SK-N-SH (cell line): ENCODE measurements at regions not wholly inside any gene's neighbourhood (a gene's known extent, or its start where the extent isn't known, plus 50 kb on each side); places are given as distances from the start of the nearest gene placed in this dataset.

Experiments
- CTCF ChIA-PET: fragments of 300-600, 350-600 bp; formaldehyde crosslinking; extraction: SDS; loops from one replicate; lab custom pipeline; 2021; lab: Yijun Ruan, JAX
- POLR2A ChIA-PET: fragments of 350-600 bp; sonication (Branson Sonifier 250); formaldehyde crosslinking; extraction: SDS; loops from one replicate; lab custom pipeline; 2020; ENCODE audit warnings: antibody characterized with exemption, inconsistent platforms; lab: Yijun Ruan, JAX
- DNase-seq: peaks from one replicate; pipeline ENCODE4 v3.0.0; 2012
- H2AFZ ChIP-seq: fragments of 200-600 bp; sonication (generic); 2 replicates; pipeline ENCODE4 v1.8.1; 2016; ENCODE audit warnings: antibody characterized with exemption, mild to moderate bottlenecking, low read depth
- H3F3A ChIP-seq: fragments of 200-600 bp; sonication (generic); replicated peaks from 2 replicates; pipeline ENCODE3; 2016; ENCODE audit warnings: antibody characterized with exemption, mild to moderate bottlenecking; ENCODE audit not compliant: insufficient read depth
- H3K27ac ChIP-seq, 2 experiments: fragments of 200-500 bp in 1 of 2; fragments of 200-600 bp in 1 of 2; sonication (Bioruptor generic) in 1 of 2; sonication (generic), shearing (Covaris generic) in 1 of 2; 2 replicates each; pipeline versions ENCODE4 v1.5.1 to v1.6.1; 2014 to 2016; ENCODE audit warnings: low read depth in 2 of 2, inconsistent platforms in 1 of 2, low read length in 1 of 2, mild to moderate bottlenecking in 1 of 2, mixed read lengths in 1 of 2
- H3K27me3 ChIP-seq: fragments of 200-600 bp; sonication (generic), shearing (Covaris generic); 2 replicates; pipeline ENCODE4 v1.6.1; 2016; ENCODE audit warnings: mixed run types; ENCODE audit not compliant: insufficient read depth
- H3K36me3 ChIP-seq, 2 experiments: fragments of 200-500 bp in 1 of 2; fragments of 200-600 bp in 1 of 2; sonication (Bioruptor generic) in 1 of 2; sonication (generic) in 1 of 2; replicated peaks in 1 of 2; 2 replicates each; pipeline versions ENCODE3 to v1.5.1; 2014 to 2016; ENCODE audit warnings: low read length in 1 of 2, mild to moderate bottlenecking in 1 of 2; ENCODE audit not compliant: insufficient read depth in 2 of 2, control insufficient read depth in 1 of 2
- H3K4me1 ChIP-seq, 2 experiments: fragments of 200-500 bp in 1 of 2; fragments of 200-600 bp in 1 of 2; sonication (Bioruptor generic) in 1 of 2; sonication (generic), shearing (Covaris generic) in 1 of 2; 2 replicates each; pipeline versions ENCODE4 v1.5.1 to v1.6.1; 2014 to 2016; ENCODE audit warnings: low read depth in 1 of 2, low read length in 1 of 2, mixed run types in 1 of 2; ENCODE audit not compliant: insufficient read depth in 2 of 2, control insufficient read depth in 1 of 2
- H3K4me2 ChIP-seq: fragments of 200-600 bp; sonication (generic), shearing (Covaris generic); 2 replicates; pipeline ENCODE4 v1.6.1; 2017; ENCODE audit warnings: mixed run types
- H3K4me3 ChIP-seq, 2 experiments: fragments of 200-500 bp in 1 of 2; fragments of 200-600 bp in 1 of 2; sonication (Bioruptor generic) in 1 of 2; sonication (generic), shearing (Covaris generic) in 1 of 2; 2 replicates each; pipeline versions ENCODE4 v1.5.1 to v1.8.1; 2014 to 2016; ENCODE audit warnings: low read depth in 2 of 2, inconsistent platforms in 1 of 2, low read length in 1 of 2, mild to moderate bottlenecking in 1 of 2, mixed read lengths in 1 of 2, moderate library complexity in 1 of 2
- H3K79me2 ChIP-seq: fragments of 200-600 bp; sonication (generic); 2 replicates; pipeline ENCODE4 v1.8.1; 2017; ENCODE audit warnings: mild to moderate bottlenecking; ENCODE audit not compliant: insufficient read depth
- H3K9ac ChIP-seq: fragments of 200-600 bp; sonication (generic); 2 replicates; pipeline ENCODE4 v1.6.1; 2017; ENCODE audit warnings: mixed run types
- H3K9me2 ChIP-seq: fragments of 200-600 bp; sonication (generic); 2 replicates; pipeline ENCODE4 v1.6.1; 2017; ENCODE audit warnings: mixed run types
- H3K9me3 ChIP-seq: fragments of 200-600 bp; sonication (generic); 2 replicates; pipeline ENCODE4 v1.6.1; 2017; ENCODE audit warnings: mixed run types, mild to moderate bottlenecking, moderate library complexity
- H4K20me1 ChIP-seq: fragments of 200-600 bp; sonication (generic); 2 replicates; pipeline ENCODE4 v1.6.1; 2017; ENCODE audit warnings: mild to moderate bottlenecking, mixed run types; ENCODE audit not compliant: insufficient read depth
- CHD2 ChIP-seq: fragments of 150-350 bp; IDR thresholded peaks from 2 replicates; pipeline ENCODE4 v1.6.1; 2018; ENCODE audit warnings: low read length; ENCODE audit not compliant: partially characterized antibody
- CTCF ChIP-seq: fragments of 200-600 bp; sonication (generic); IDR thresholded peaks from 2 replicates; pipeline ENCODE4 v1.6.1; 2017; ENCODE audit warnings: antibody characterized with exemption, mild to moderate bottlenecking, moderate library complexity
- EZH2phosphoT487 ChIP-seq: fragments of 200-600 bp; sonication (generic); IDR thresholded peaks from 2 replicates; pipeline ENCODE4 v1.6.1; 2017; ENCODE audit warnings: low read depth, mixed run types, mild to moderate bottlenecking, antibody characterized with exemption, moderate library complexity, borderline replicate concordance
- FOSL2 ChIP-seq: IDR thresholded peaks from 2 replicates; pipeline ENCODE4 v1.4.0; 2012; ENCODE audit warnings: low read depth, mild to moderate bottlenecking, moderate library complexity, borderline replicate concordance
- GATA2 ChIP-seq: sonication (generic); formaldehyde crosslinking; IDR thresholded peaks from 2 replicates; pipeline ENCODE4 v1.5.0; 2020; ENCODE audit warnings: mild to moderate bottlenecking, missing genetic modification reagents
- MEF2A ChIP-seq: IDR thresholded peaks from 2 replicates; pipeline ENCODE4 v1.4.0; 2012; ENCODE audit warnings: low read depth, borderline replicate concordance
- POLR2AphosphoS5 ChIP-seq: IDR thresholded peaks from 2 replicates; pipeline ENCODE4 v1.6.1; 2012; ENCODE audit warnings: low read depth, low read length
- REST ChIP-seq: IDR thresholded peaks from 2 replicates; pipeline ENCODE4 v1.6.1; 2012; ENCODE audit warnings: mild to moderate bottlenecking, low read depth, low read length, moderate library complexity
- RXRA ChIP-seq: IDR thresholded peaks from 2 replicates; pipeline ENCODE4 v1.4.0; 2012; ENCODE audit warnings: low read depth, mild to moderate bottlenecking, borderline replicate concordance
- SIN3A ChIP-seq: IDR thresholded peaks from 2 replicates; pipeline ENCODE4 v1.6.1; 2012; ENCODE audit warnings: low read depth, mild to moderate bottlenecking, low read length, moderate library complexity, borderline replicate concordance
- SMC3 ChIP-seq: IDR thresholded peaks from 2 replicates; pipeline ENCODE4 v1.6.1; 2012; ENCODE audit warnings: low read depth, low read length, improper control_type of control experiment
- TCF12 ChIP-seq: IDR thresholded peaks from 2 replicates; pipeline ENCODE4 v1.4.0; 2012
- USF1 ChIP-seq: IDR thresholded peaks from 2 replicates; pipeline ENCODE4 v1.4.0; 2012; ENCODE audit warnings: low read depth, borderline replicate concordance
- WGBS: methylation state at CpG from one replicate; pipeline ENCODE4 v1.1.6; 2017; ENCODE audit warnings: low lambda C conversion rate; 5-methylcytosine and 5-hydroxymethylcytosine counted together

GRCh38 chr11:39434466-39434865 lies 2025.0 kb downstream of the LRRC4C start:
- H3K27ac ChIP-seq = no peak overlapping the region
- no peak overlapping the region for H3K9ac ChIP-seq
- H3K4me2 ChIP-seq = no peak overlapping the region
- POLR2A ChIA-PET = no interaction called here
- no peaks in the 10 kb centered on the region for H3K79me2 ChIP-seq
- no peak overlapping the region for H2AFZ ChIP-seq
- no peaks in the 10 kb centered on the region; a peak in 1 of 4 replicates for H3K4me1 ChIP-seq
- H4K20me1 ChIP-seq = no peaks in the 10 kb centered on the region
- H3K9me2 ChIP-seq = no peaks in the 10 kb centered on the region
- H3K9me3 ChIP-seq = no peaks in the 10 kb centered on the region
- no peak overlapping the region for H3K4me3 ChIP-seq
- 8% methylated on average over 1 of the region's 1 CpG for WGBS
- H3F3A ChIP-seq = no peaks in the 10 kb centered on the region
- CTCF ChIA-PET = interaction anchor here (1.0 kb wide), 1 partner anchor 11 kb away, joined by 3 read pairs; no protein-coding TSS in a partner anchor
- H3K27me3 ChIP-seq = no peaks in the 10 kb centered on the region
- no peaks in the 10 kb centered on the region for H3K36me3 ChIP-seq
- no peak for DNase-seq
- TF ChIP-seq REST (no peak), MEF2A (no peak), CTCF (no peak), FOSL2 (no peak)

DNA sequence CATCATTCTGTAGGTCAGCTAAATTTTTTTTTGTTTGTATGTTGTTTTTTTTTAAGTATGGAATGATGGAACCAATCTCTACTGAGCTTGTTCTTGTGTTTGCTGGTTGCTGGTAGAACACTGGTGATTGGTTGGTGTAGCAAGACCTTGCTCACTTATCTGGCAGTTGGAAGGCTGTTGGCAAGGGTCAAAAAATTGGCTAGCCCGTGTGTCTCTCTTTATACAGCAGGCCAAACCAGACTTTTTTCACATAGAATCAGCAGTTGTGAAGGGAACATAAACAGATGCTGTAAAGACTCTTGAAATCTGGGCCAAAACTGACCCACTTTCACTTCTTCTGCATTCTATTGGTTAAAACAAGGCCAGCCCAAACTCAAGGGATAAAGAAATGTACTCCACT lies 2026.5 kb downstream of the LRRC4C start:
- Histone ChIP-seq H3K9me3 (no peaks in the 10 kb centered on the region), H3K4me2 (no peak overlapping the region), H3K4me1 (peaks cover 0 to 3% of the 10 kb centered on the region in 2 experiments; a peak in 1 of 4 replicates), H3K4me3 (no peak overlapping the region), H4K20me1 (no peaks in the 10 kb centered on the region), H3K27me3 (no peaks in the 10 kb centered on the region), H3K27ac (no peak overlapping the region), H3K9ac (no peak overlapping the region), H2AFZ (no peak overlapping the region), H3K79me2 (no peaks in the 10 kb centered on the region), H3F3A (no peaks in the 10 kb centered on the region), H3K9me2 (no peaks in the 10 kb centered on the region), H3K36me3 (no peaks in the 10 kb centered on the region)
- DNase-seq = no peak
- TF ChIP-seq REST (no peak), GATA2 (CRISPR knock-in tag) (no peak), MEF2A (no peak), USF1 (no peak), SMC3 (no peak), CHD2 (no peak), SIN3A (no peak), EZH2phosphoT487 (no peak), POLR2AphosphoS5 (no peak), TCF12 (no peak), RXRA (no peak), FOSL2 (no peak)
- ChIA-PET POLR2A (no interaction called here), CTCF (no interaction called here)
- 0% methylated on average over 1 of the region's 1 CpG for WGBS
